ENCODE measurements at regions not wholly inside any gene's neighbourhood (a gene's known extent, or its start where the extent isn't known, plus 50 kb on each side); places are given as distances from the start of the nearest gene placed in this dataset.
"Not testable (repeated sequence)": the region's sequence is repeated elsewhere in the genome, so short reads cannot be mapped to it uniquely, and the experiment has no call there.

DNA sequence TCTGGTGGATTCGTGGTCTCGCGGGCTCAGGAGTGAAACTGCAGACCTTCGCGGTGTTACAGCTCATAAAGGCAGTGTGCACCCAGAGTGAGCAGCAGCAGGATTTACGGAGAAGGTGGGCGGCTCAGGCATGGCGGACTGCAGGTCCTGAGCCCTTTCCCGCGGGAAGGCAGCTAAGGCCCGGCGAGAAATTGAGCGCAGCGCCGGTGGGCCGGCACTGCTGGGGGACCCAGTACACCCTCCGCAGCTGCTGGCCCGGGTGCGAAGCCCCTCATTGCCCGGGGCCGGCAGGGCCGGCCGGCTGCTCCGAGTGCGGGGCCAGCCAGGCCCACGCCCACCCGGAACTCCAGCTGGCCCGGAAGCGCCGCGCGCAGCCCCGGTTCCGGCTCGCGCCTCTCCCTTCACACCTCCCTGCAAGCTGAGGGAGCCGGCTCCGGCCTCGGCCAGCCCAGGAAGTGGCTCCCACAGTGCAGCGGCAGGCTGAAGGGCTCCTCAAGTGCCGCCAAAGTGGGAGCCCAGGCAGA, 1456.2 kb upstream of the GBE1 start:
- not testable (repeated sequence) for H3K36me3 ChIP-seq (ENCODE audit: control insufficient read depth, insufficient read depth, low read length); H3K4me1 ChIP-seq (ENCODE audit: control insufficient read depth, insufficient read depth, low read length); H3K4me3 ChIP-seq (ENCODE audit: low read length); H3K27ac ChIP-seq (ENCODE audit: low read length); DNase-seq (ENCODE audit: low read depth, low spot score); H3K9me3 ChIP-seq (ENCODE audit: control insufficient read depth, insufficient read depth, low read length); H3K27me3 ChIP-seq (ENCODE audit: control insufficient read depth, insufficient read depth, low read length)
- no CpG with 5 or more reads among the region's 41 CpGs for WGBS (ENCODE audit: insufficient coverage, insufficient read length)

DNA sequence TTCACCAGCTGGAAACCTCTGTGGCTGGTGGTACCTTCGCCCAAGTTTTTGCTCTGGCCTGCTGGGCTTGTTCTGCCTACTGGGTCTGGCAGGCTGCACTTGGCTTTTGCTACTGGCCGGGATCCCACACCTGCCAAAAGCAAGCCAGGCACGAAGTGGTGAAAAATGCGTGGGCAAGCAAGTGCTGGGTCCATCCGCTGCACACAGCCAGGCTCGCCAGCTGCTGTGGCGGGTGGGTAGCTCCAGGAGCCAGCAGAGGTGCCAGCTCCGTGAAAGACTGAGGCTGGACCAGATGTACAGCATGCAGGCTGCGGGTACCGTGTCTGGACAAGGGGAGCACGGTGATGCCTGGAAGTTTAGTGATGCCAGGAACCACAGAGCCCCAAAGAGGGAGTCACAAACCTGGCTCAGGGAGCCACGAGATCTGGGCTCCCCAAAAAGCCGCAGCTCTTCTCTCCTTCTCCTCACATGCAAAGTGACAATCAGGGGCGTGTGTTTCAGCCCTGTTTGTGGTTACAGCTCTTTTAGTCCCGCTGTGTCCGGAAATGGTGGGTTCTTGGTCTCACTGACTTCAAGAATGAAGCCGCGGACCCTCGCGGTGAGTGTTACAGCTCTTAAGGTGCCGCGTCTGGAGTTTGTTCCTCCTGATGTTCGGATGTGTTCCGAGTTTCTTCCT, 1455.6 kb upstream of the GBE1 start:
- Histone ChIP-seq H3K27me3 (ENCODE audit: control insufficient read depth, insufficient read depth, low read length) (no peaks in the 10 kb centered on the region), H3K4me3 (ENCODE audit: low read length) (no peak overlapping the region), H3K4me1 (ENCODE audit: control insufficient read depth, insufficient read depth, low read length) (no peaks in the 10 kb centered on the region), H3K36me3 (ENCODE audit: control insufficient read depth, insufficient read depth, low read length) (no peaks in the 10 kb centered on the region), H3K9me3 (ENCODE audit: control insufficient read depth, insufficient read depth, low read length) (no peaks in the 10 kb centered on the region), H3K27ac (ENCODE audit: low read length) (no peak overlapping the region)
- WGBS (ENCODE audit: insufficient coverage, insufficient read length) = no CpG with 5 or more reads among the region's 24 CpGs
- no peak for DNase-seq (ENCODE audit: low read depth, low spot score)

GRCh38 chr3:83195243-83195642, 1433.8 kb upstream of the GBE1 start:
- no peak overlapping the region for H3K4me3 ChIP-seq (ENCODE audit: low read length)
- H3K36me3 ChIP-seq (ENCODE audit: control insufficient read depth, insufficient read depth, low read length) = no peaks in the 10 kb centered on the region
- no peak for DNase-seq (ENCODE audit: low read depth, low spot score)
- no peaks in the 10 kb centered on the region for H3K4me1 ChIP-seq (ENCODE audit: control insufficient read depth, insufficient read depth, low read length)
- H3K9me3 ChIP-seq (ENCODE audit: control insufficient read depth, insufficient read depth, low read length) = no peaks in the 10 kb centered on the region
- H3K27ac ChIP-seq (ENCODE audit: low read length) = no peak overlapping the region
- no peaks in the 10 kb centered on the region for H3K27me3 ChIP-seq (ENCODE audit: control insufficient read depth, insufficient read depth, low read length)

GRCh38 chr3:83193526-83193925, 1432.1 kb upstream of the GBE1 start:
- H3K4me1 ChIP-seq (ENCODE audit: control insufficient read depth, insufficient read depth, low read length) = no peaks in the 10 kb centered on the region
- WGBS (ENCODE audit: insufficient coverage, insufficient read length) = no CpG with 5 or more reads among the region's 1 CpG
- H3K4me3 ChIP-seq (ENCODE audit: low read length) = no peak overlapping the region
- H3K36me3 ChIP-seq (ENCODE audit: control insufficient read depth, insufficient read depth, low read length) = no peaks in the 10 kb centered on the region
- no peak overlapping the region for H3K27ac ChIP-seq (ENCODE audit: low read length)
- H3K27me3 ChIP-seq (ENCODE audit: control insufficient read depth, insufficient read depth, low read length) = no peaks in the 10 kb centered on the region
- DNase-seq (ENCODE audit: low read depth, low spot score) = no peak
- no peaks in the 10 kb centered on the region for H3K9me3 ChIP-seq (ENCODE audit: control insufficient read depth, insufficient read depth, low read length)

- no peaks in the 10 kb centered on the region for H3K4me1 ChIP-seq (ENCODE audit: control insufficient read depth, insufficient read depth, low read length)
- no peak for DNase-seq (ENCODE audit: low read depth, low spot score)
- no peak overlapping the region for H3K27ac ChIP-seq (ENCODE audit: low read length)
- H3K9me3 ChIP-seq (ENCODE audit: control insufficient read depth, insufficient read depth, low read length) = no peaks in the 10 kb centered on the region
- H3K36me3 ChIP-seq (ENCODE audit: control insufficient read depth, insufficient read depth, low read length) = no peaks in the 10 kb centered on the region
- no peaks in the 10 kb centered on the region for H3K27me3 ChIP-seq (ENCODE audit: control insufficient read depth, insufficient read depth, low read length)
- H3K4me3 ChIP-seq (ENCODE audit: low read length) = no peak overlapping the region
Observed at GRCh38 chr3:83189634-83190033, 1428.2 kb upstream of the GBE1 start.

DNA sequence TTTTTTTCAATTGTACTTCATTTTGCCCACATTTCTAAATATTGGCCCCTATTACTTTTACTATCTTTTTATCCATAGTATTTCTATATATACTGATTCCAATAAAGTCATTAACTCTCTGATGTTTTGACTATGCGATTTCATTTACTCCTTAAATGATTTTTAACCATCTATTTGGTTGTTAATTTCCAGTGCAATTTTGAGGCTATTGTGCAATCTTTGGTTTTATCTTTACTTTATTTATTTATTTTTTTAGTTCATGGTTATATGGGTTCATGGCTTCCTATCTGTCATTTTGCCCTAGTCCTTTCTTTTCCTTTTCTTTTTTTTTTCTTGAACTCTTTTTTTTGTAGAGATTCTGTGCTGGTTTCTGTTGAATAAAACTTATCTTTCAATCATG, 1408.0 kb upstream of the GBE1 start:
- Histone ChIP-seq H3K4me1 (ENCODE audit: control insufficient read depth, insufficient read depth, low read length) (no peaks in the 10 kb centered on the region), H3K36me3 (ENCODE audit: control insufficient read depth, insufficient read depth, low read length) (no peaks in the 10 kb centered on the region), H3K27ac (ENCODE audit: low read length) (no peak overlapping the region), H3K9me3 (ENCODE audit: control insufficient read depth, insufficient read depth, low read length) (no peaks in the 10 kb centered on the region), H3K27me3 (ENCODE audit: control insufficient read depth, insufficient read depth, low read length) (no peaks in the 10 kb centered on the region), H3K4me3 (ENCODE audit: low read length) (no peak overlapping the region)
- WGBS (ENCODE audit: insufficient coverage, insufficient read length) = no CpG with 5 or more reads among the region's 1 CpG
- DNase-seq (ENCODE audit: low read depth, low spot score) = no peak

GRCh38 chr3:83150896-83151295, 1389.5 kb upstream of the GBE1 start:
- H3K36me3 ChIP-seq (ENCODE audit: control insufficient read depth, insufficient read depth, low read length) = no peaks in the 10 kb centered on the region
- H3K4me1 ChIP-seq (ENCODE audit: control insufficient read depth, insufficient read depth, low read length) = no peaks in the 10 kb centered on the region
- H3K27me3 ChIP-seq (ENCODE audit: control insufficient read depth, insufficient read depth, low read length) = no peaks in the 10 kb centered on the region
- no peak overlapping the region for H3K27ac ChIP-seq (ENCODE audit: low read length)
- no CpG with 5 or more reads among the region's 2 CpGs for WGBS (ENCODE audit: insufficient coverage, insufficient read length)
- DNase-seq (ENCODE audit: low read depth, low spot score) = no peak
- no peak overlapping the region for H3K4me3 ChIP-seq (ENCODE audit: low read length)
- H3K9me3 ChIP-seq (ENCODE audit: control insufficient read depth, insufficient read depth, low read length) = no peaks in the 10 kb centered on the region

DNA sequence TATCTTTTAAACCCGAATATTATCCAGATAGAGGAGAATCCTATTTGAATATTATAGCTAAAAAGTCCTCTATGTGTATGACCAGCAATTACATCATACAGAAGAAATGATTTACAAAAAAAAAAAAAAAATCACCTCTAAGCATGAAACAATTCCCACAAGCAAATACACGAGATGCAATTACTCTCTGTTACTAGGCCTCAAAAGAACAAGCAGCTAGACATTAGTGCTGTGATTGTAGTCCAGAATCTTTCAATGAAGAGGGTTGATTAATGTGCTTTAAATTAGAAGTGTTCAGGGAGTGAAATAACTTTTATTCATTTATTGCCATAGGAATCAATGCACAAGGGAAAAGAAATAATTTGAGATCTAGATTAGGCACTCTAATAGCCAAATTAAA, 1379.5 kb upstream of the GBE1 start:
- Histone ChIP-seq H3K27me3 (ENCODE audit: control insufficient read depth, insufficient read depth, low read length) (no peaks in the 10 kb centered on the region), H3K9me3 (ENCODE audit: control insufficient read depth, insufficient read depth, low read length) (no peaks in the 10 kb centered on the region), H3K36me3 (ENCODE audit: control insufficient read depth, insufficient read depth, low read length) (no peaks in the 10 kb centered on the region), H3K4me1 (ENCODE audit: control insufficient read depth, insufficient read depth, low read length) (no peaks in the 10 kb centered on the region), H3K4me3 (ENCODE audit: low read length) (no peak overlapping the region), H3K27ac (ENCODE audit: low read length) (no peak overlapping the region)
- no peak for DNase-seq (ENCODE audit: low read depth, low spot score)
- no CpG with 5 or more reads among the region's 2 CpGs for WGBS (ENCODE audit: insufficient coverage, insufficient read length)

- DNase-seq (ENCODE audit: low read depth, low spot score) = no peak
- H3K27me3 ChIP-seq (ENCODE audit: control insufficient read depth, insufficient read depth, low read length) = no peaks in the 10 kb centered on the region
- H3K4me3 ChIP-seq (ENCODE audit: low read length) = no peak overlapping the region
- WGBS (ENCODE audit: insufficient coverage, insufficient read length) = no CpG with 5 or more reads among the region's 5 CpGs
- H3K27ac ChIP-seq (ENCODE audit: low read length) = no peak overlapping the region
- H3K36me3 ChIP-seq (ENCODE audit: control insufficient read depth, insufficient read depth, low read length) = no peaks in the 10 kb centered on the region
- no peaks in the 10 kb centered on the region for H3K9me3 ChIP-seq (ENCODE audit: control insufficient read depth, insufficient read depth, low read length)
- H3K4me1 ChIP-seq (ENCODE audit: control insufficient read depth, insufficient read depth, low read length) = no peaks in the 10 kb centered on the region
Observed at GRCh38 chr3:83131236-83131635, 1369.8 kb upstream of the GBE1 start.

DNA sequence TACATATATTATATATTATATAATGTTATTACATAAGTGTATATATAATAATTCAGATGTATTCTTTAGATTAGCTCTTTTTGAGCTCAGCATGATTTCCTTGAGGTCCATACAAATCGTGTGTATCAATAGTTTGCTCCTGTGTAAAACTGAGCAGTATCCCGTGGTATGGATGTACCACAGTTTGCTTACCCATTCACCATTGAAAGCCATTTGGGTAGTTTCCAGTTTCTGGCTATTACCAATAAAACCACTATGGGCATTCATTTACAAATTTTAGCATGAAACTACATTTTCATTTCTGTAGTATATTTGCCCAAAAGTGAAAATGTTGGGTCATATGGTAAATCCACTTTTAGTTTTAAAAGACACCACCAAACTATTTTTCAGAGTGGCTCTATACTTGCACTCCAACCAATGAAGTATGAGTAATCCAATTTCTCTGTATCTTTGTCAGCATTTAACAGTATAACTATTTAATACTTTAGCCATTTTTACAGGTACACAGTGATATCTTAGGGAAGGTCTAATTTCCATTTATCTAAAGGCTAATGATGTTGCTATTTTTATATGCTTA, 1361.4 kb upstream of the GBE1 start:
- whole genome bisulfite sequencing (ENCODE audit: insufficient coverage, insufficient read length) = no CpG with 5 or more reads among the region's 2 CpGs
- Histone ChIP-seq H3K4me1 (ENCODE audit: control insufficient read depth, insufficient read depth, low read length) (no peaks in the 10 kb centered on the region), H3K27ac (ENCODE audit: low read length) (no peak overlapping the region), H3K9me3 (ENCODE audit: control insufficient read depth, insufficient read depth, low read length) (no peaks in the 10 kb centered on the region), H3K27me3 (ENCODE audit: control insufficient read depth, insufficient read depth, low read length) (no peaks in the 10 kb centered on the region), H3K36me3 (ENCODE audit: control insufficient read depth, insufficient read depth, low read length) (no peaks in the 10 kb centered on the region), H3K4me3 (ENCODE audit: low read length) (no peak overlapping the region)
- no peak for DNase-seq (ENCODE audit: low read depth, low spot score)

DNA sequence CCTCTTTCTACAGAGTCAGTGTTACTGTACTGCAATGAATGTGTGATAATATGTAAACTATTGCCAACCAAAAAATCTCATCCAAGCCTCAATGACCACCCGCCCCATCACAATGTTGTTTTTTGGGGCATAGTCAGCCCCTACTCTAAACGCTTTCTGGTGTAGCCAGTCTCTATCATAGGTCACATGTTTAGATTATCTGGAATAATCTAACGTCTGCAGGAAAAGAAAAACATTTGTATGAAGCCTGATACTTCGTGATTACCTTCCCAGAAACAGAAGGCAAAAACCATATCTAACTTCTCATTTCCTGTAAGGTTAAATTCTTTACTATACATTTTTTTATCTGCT, 1331.8 kb upstream of the GBE1 start:
- DNase-seq (ENCODE audit: low read depth, low spot score) = no peak
- H3K9me3 ChIP-seq (ENCODE audit: control insufficient read depth, insufficient read depth, low read length) = no peaks in the 10 kb centered on the region
- H3K4me3 ChIP-seq (ENCODE audit: low read length) = no peak overlapping the region
- no peaks in the 10 kb centered on the region for H3K36me3 ChIP-seq (ENCODE audit: control insufficient read depth, insufficient read depth, low read length)
- no CpG with 5 or more reads among the region's 4 CpGs for WGBS (ENCODE audit: insufficient coverage, insufficient read length)
- H3K27ac ChIP-seq (ENCODE audit: low read length) = no peak overlapping the region
- no peaks in the 10 kb centered on the region for H3K4me1 ChIP-seq (ENCODE audit: control insufficient read depth, insufficient read depth, low read length)
- H3K27me3 ChIP-seq (ENCODE audit: control insufficient read depth, insufficient read depth, low read length) = no peaks in the 10 kb centered on the region
